ENCODE measurements at regions not wholly inside any gene's neighbourhood (a gene's known extent, or its start where the extent isn't known, plus 50 kb on each side); places are given as distances from the start of the nearest gene placed in this dataset.

DNA sequence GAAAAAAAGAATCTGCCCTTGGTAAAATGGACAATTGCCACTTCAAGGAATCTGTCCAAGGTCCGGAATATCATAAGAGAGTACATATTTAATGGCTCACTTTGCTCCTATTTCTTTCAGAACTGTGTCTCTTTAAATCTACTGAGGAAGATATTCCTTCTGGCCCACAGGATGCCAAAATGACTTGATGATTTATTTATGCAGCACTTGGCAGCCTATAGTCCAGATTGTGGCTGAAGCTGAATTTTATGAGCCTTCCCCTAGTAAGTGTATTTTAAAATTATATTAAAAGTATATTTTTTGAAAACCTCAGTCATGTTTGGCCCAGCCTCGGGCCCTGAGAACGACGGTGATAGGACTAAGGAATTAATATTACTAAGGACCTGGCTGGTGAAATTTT is 465.1 kb upstream of the HNRNPA3 start:
- no peak for DNase-seq

DNA sequence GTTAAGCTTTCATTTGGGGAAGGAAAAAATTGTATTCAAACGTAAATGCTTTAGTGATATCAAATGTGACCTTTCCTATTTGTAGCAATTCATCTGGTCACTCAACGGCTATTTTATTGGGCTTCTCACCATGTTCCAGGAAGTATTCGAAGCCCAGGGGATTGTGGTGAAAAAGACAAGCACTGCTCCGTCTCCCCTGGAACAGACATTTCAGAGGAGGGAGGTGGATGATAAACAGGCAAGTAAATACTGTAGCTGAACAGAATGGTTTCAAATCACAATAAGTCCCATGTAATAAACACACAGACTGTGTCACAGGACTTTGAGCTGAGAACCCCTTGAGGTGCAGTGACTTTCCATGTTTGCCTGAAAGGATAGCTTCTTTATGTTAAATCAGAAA is 464.7 kb upstream of the HNRNPA3 start:
- no peak for DNase-seq

DNA sequence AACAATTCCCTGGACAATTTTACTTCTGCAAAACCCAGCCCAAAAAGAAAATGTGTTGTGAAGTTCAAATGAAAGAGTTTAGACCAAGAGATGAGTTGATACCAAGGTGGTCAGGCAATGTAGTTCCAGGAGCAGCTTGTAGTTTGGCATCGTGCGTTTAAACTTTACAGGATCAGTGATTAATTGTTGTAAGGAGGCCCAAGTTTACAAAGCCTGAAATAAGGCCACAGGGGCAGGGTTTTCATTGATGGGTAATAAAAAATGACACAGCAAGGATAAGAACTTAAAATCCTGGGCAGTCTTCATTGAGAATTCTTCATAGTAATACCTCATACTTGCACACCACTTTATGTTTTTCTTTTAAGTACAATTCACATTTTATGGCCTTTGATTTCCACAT is 463.9 kb upstream of the HNRNPA3 start:
- no peak for DNase-seq

DNA sequence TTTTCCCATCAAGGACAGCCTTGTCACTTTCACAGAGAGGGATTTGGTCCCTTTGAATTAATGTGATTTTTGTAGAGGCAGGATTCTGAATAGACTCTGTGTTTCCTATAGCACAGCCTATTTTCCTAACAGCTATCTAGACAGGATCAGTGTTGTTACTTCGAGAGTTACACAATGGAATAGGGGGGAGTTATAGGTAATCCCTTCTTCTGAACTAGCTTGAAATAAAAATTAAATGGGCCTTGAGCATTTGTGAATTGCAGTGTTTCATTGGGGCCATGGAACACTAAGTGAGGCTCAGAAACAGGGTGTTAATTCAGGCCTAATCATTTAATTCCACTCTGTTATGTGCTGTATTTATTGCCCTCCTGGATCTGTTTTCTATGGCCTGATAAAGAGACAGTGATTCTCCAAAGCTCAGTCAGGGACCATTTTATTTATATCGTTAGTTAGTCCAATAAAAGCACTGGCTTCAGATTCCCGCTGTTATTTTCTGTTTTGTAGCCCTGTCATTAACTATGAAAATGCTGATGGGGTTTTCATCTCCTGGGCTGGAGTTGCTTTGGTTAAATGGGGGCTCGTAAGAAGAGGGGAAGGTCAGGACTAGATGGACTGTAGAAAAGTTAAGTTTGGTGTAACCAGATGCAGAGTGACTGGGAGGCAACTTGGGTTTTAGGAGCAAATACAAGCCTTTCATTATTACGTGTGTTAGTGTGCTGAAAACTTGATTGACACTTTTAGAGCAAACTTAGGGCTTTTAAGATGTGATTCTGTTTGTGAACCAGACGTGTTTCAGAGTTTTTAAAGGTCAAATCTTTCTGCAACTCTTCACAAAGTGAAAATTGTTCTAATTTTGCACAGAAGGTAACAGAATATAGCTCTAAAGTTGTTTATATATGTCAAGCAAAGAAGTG is 461.0 kb upstream of the HNRNPA3 start:
- no peak for DNase-seq

DNA sequence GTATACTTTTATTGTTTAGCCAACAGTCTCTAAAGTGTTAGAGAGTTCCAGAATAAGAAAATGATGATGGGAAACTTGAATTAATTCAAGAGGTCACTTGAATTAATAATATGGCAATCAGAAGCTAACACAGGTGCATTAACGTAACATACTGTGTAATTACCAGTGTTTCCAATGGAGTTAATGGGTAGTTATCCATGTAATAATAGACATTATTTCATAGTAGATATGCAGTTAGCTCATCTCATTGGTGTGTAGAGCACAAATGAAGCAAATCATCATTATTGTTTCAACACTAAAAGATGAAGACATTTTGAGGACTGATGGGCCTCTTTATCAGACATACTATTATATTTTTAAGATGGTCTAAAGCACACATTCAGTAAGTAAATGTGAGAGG is 460.3 kb upstream of the HNRNPA3 start:
- no peak for DNase-seq

- DNase-seq, result no peak
Measured at GRCh38 chr2:176753205-176753604, 459.4 kb upstream of the HNRNPA3 start.

DNA sequence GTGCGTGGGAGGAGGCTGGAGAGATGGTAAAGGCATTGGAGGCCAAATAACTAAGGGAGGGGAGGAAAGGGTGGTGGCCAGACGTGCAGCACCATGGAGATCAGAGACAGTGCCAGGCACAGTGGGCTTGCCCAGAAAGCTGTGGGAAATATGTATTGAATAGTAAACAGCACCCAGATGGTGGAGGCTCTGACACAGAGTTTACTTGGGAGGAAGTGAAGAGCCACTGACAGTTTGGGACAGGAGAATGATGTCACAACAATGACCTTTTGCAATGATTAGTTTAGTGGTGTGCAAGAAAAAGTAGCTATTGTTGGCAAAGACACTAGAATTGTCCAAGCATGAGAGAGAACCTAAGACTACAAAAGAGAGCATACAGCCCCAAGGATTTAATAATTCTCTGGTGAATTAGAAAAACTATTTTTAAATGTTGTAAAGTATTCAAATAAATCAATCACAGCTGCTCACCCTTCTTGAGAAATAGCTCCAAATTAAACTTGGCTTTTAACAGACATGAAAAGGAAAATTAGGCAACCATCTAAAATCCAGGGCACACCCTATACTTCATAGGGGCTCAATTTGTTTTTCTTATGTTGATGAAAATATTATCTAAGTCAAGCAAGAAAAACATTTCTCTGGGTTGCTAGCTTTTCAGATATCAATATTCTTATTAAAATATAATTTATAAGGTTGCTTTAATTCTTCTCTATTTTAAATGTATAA is 458.7 kb upstream of the HNRNPA3 start:
- DNase-seq, result no peak

GRCh38 chr2:176755537-176756135 is 457.0 kb upstream of the HNRNPA3 start:
- no peak for DNase-seq

DNA sequence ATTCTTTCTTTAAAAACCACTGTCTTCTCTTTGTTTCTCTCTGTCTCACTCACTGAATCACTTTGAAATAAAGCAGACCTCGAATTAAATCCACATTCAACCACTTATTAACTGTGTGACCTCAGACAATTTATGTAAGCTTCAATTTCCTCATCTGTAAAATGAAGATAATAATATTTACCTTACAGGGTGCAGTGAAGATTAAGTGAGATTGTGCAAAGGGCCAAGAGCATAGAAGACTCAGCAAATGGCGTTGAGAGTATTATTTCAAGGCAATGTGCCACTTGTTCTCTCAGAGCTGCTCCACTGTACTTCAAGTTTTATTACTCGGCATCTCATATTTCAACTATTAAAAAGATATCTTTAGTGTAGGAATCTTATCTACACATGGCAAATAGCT is 454.2 kb upstream of the HNRNPA3 start:
- DNase-seq, result no peak

DNA sequence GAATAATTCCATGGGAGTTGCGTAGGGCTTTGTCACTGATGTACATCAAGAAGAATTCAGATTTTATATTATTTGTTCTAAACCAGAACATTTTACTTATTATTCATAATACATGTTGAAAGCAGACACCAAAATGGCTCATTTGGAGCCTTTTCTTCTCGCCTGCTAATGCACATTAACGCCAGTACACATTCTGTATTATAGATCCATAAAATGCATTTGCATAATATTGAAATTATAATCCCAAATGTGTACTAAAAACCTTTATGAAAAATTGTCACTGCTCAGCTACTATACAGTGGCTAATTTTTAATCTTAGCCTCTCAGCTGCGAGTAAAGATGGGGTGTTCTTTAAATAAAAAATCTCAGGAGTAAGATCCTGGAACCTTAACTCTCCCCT is 452.2 kb upstream of the HNRNPA3 start:
- no peak for DNase-seq

DNA sequence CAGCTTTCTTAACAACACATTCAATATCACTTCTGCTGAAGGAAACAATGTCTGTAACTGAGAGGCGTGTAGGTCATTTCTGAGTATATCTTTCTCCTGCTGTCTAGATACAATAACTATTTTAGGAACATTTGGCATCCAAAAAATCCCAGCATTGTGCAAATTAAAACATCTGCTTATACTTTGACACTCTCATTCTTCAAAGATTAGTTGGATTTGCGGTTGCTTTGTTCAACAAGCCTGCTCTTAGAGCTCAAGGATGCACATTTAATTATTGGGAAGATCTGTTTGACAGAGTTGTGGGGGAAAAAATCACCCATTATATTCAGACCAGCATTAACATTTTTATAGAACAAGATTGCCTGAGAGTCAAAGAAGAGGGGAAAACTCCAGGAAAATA is 449.5 kb upstream of the HNRNPA3 start:
- no peak for DNase-seq

- no peak for DNase-seq
Measured at GRCh38 chr2:176763851-176764404, 448.7 kb upstream of the HNRNPA3 start.

DNA sequence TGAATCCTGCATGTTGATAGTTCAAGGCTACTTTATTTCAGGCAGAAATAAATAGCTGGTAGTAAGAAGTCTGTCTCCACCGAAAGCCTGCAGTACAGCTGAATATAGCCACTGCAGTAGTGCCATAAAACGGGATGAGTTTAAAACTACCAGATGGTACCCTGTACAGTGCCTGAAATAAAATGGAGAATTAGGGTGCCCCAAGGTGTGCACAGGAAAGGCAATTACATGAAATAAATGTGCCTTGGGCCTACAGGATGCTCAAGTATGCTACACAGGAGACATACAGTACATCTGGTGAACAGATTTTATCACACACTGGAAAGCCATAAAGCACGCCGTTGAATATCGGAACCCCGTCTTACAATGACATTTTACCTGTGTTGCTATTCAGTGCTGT is 447.7 kb upstream of the HNRNPA3 start:
- DNase-seq, result no peak

GRCh38 chr2:176766005-176766404 is 446.6 kb upstream of the HNRNPA3 start:
- no peak for DNase-seq

GRCh38 chr2:176768185-176768584 is 444.4 kb upstream of the HNRNPA3 start:
- DNase-seq, result no peak

DNA sequence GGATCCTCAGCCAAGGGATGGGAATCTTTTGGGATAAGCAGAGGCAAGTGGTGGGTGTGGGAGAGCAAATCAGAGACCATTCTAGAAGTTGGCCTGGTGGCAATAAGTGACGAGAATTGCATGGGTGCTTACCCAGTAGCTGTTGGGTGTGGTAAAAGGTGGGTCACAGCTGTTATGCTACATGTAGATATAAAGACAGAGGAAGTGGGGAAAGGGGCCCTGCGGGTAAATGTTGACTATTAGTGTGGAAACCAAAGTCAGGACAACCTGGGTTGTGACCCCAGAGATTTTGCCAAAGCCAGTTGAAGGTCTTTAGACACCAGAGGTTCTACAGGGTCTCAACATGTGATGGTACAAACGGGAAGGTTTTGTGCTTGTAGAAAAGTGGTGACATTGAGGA is 443.6 kb upstream of the HNRNPA3 start:
- no peak for DNase-seq

DNA sequence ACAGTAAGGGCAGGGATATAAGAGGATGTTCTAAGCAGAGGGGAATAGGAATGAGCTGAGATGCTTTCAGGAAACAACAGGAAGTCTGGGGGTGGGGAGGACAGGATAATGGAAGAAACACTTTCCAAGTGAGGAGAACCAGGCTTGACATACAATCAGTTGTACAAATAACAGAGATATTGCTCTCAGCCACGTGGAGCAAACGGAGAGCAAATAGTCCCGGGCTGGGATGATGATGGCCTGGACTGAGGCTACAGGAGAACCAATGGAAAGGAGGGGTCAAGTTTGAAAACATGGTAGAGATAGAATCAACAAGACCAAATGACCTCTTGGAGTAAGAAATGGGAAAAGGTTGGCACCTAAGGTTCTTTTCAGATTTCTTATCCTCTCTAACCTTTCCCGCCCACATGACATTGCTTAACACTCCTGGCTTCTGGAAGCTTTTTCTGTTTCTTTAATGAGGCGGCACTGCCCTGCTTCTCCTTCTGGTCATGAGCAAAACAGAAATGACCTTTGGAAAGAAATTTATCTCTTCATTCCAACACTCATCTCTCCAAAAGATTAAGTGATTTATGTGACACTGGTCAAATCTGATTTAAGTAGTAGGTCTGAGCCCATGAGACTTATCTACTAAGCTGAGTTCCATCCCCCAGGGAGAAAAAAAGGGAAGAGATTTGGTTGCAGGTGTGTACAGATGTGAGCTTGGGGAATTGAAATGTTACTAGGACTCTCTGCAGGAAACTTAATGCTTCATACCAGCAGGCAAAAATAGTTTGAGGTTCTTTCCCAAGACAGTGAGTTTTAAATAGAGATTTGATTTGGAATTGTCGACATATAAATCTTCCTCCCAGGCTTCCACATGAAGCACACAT is 442.9 kb upstream of the HNRNPA3 start:
- DNase-seq, result no peak

- no peak for DNase-seq
Measured at GRCh38 chr2:176772816-176773215, 439.8 kb upstream of the HNRNPA3 start.

DNA sequence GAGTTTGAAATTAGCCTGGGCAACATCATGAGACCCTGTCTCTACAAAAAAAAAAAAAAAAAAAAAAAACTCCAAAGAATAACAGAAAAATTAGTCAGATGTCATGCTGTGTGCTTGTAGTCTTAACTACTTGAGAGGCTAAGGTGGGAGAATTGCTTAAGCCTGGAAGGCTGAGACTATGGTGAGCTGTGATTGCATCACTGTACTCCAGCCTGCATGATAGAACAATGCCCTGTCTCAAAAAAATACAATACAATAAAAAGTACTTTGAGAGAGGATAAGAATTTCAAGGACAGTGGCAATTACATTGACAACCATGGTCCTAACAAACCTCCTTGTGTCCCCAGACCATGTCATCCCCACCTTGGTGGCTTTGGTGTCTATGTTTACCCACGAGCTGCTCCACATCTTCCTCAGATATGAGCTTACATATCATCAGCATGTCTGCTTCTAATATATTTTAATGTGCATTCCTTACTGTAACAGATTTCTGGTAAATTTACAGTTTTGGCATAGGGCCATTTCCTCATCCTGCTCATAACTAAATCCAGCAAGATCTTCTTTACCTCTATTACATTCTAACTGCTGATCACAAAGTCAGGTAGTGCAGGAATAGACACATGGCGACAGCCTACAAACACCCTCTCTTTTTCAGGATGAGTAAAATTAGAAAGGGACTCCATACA is 437.7 kb upstream of the HNRNPA3 start:
- DNase-seq, result no peak

- DNase-seq, result no peak
Measured at GRCh38 chr2:176777262-176777661, 435.3 kb upstream of the HNRNPA3 start.

DNA sequence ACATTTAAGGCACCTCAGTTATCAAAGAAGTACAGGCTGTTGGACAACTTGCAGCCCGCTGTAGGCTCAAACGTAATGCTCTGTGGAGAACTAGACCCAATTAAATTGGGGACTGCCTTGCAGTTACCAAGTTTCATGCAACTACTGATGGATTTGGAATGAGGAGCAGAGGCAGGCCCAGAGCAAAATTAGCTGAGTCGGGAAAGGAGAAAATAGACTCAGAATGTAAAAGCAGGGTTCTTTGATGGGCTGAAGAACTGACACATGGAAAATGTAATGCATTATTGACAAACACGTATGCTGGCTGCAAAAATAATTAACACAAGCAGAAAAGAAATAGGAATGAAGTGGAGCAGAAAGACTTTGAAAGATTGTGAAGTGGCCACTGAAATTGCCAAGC is 432.7 kb upstream of the HNRNPA3 start:
- no peak for DNase-seq

GRCh38 chr2:176780348-176780747 is 432.2 kb upstream of the HNRNPA3 start:
- no peak for DNase-seq
